Fibroblast of mammary gland (primary cell): ENCODE measurements at regions not wholly inside any gene's neighbourhood (a gene's known extent, or its start where the extent isn't known, plus 50 kb on each side); places are given as distances from the start of the nearest gene placed in this dataset.

ENCODE experiments used
- DNase-seq: peaks from one replicate; pipeline ENCODE4 v3.0.0-alpha.2; 2010; ENCODE audit warnings: low read depth
- H3K4me3 ChIP-seq: 2 replicates; pipeline ENCODE4 v1.5.1; 2011; ENCODE audit warnings: low read depth, mild to moderate bottlenecking, low read length, moderate library complexity; ENCODE audit not compliant: control insufficient read depth
- CTCF ChIP-seq: conservative IDR thresholded peaks from 2 replicates; pipeline ENCODE4 v1.5.1; 2011; ENCODE audit warnings: low read depth, low read length, inconsistent platforms; ENCODE audit not compliant: control insufficient read depth, insufficient read depth

DNA sequence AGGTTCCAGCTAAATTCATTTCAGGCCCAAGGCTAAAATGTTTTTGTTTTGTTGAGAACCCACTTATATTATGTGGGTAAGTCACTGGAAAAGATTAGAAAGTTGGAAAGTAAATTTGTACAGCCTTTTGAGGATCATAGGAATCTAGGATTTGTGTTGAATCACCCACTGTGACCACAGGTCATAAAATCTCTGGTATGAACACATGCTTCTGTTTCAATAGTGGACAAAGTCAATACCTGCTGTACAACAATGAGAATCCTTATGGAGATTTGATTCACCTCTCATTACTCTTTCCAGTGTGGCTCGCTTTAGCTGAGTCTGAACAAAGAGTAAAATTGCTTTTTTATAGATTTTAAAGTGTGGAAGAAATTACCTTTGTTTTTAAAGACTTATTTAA, 369.5 kb downstream of the TMEM167A start:
- DNase-seq: no peak
- TF ChIP-seq CTCF: no peak
- H3K4me3 ChIP-seq: no peak overlapping the region

DNA sequence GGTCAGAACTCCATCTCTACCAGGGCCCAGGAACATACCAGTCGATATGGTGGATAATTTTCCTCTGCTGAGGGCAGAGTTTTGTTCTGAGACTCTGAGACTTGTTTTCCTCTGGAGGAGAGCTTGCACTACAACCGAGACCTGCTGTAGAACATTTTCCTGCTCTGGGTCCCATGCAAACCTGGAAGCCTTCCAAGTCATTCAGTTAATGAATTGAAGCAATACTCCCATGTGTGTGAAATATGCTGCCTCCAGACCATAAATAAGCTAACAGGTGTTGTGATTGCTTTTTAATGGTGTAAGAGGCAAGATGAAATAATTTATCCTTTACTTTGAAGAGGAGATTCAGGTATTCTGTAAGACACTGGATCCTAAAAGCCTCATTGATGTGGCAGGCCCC, 372.8 kb downstream of the TMEM167A start:
- H3K4me3 ChIP-seq: no peak overlapping the region
- DNase-seq: no peak
- TF ChIP-seq CTCF: no peak

- no peak for DNase-seq
- TF ChIP-seq CTCF: no peak
- no peak overlapping the region for H3K4me3 ChIP-seq
Observed at GRCh38 chr5:82702046-82702445, 375.1 kb downstream of the TMEM167A start.

GRCh38 chr5:82699737-82700136, 377.5 kb downstream of the TMEM167A start:
- H3K4me3 ChIP-seq: no peak overlapping the region
- no peak for DNase-seq
- TF ChIP-seq CTCF: no peak

GRCh38 chr5:82698026-82698425, 379.2 kb downstream of the TMEM167A start:
- no peak for DNase-seq
- H3K4me3 ChIP-seq: no peak overlapping the region
- no peak for TF ChIP-seq CTCF

DNA sequence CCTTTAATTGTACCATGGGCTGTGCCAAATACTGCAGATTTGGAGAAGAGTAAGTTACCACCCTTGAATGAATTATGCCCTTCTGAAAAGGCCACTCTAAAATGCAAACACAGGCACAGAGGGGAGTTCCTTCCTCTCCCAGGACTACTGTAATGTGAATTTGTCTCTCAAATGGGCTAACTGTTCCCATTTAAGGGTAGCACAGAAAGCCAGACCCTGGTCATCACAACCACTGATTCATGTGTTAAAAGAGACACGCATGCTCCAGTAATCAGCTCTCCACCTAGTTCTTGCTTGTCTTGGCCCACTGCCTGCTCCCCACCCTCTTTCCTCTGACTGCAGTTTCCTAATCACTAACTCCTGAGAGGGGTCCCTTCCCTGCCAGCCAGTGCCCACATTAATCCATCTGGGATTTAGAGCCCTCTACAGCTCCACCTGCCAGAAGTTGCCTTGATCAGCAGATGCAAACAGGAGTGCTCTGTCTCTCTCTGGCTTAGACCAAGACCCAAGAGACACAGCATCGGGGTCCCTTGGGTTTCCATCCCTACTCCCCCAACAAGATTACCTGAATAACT, 382.4 kb downstream of the TMEM167A start:
- H3K4me3 ChIP-seq: no peak overlapping the region
- TF ChIP-seq CTCF: no peak
- no peak for DNase-seq

- DNase-seq: no peak
- TF ChIP-seq CTCF: no peak
- H3K4me3 ChIP-seq: no peak overlapping the region
Observed at GRCh38 chr5:82692826-82693225, 384.4 kb downstream of the TMEM167A start.
